Fibroblast of lung (primary cell): ENCODE measurements at regions not wholly inside any gene's neighbourhood (a gene's known extent, or its start where the extent isn't known, plus 50 kb on each side); places are given as distances from the start of the nearest gene placed in this dataset.

Experiments
- DNase-seq, 2 donors: peaks; one replicate each; pipeline versions ENCODE4 v3.0.0 to v3.0.0-alpha.2; 2010; ENCODE audit warnings: low read depth in 2 of 2
- H2AFZ ChIP-seq: 2 replicates; pipeline ENCODE4 v1.5.1; 2012; ENCODE audit warnings: low read length, control low read depth, inconsistent platforms
- H3K27ac ChIP-seq: 2 replicates; pipeline ENCODE4 v1.5.1; 2011; ENCODE audit warnings: low read length, control low read depth; ENCODE audit not compliant: insufficient read depth
- H3K27me3 ChIP-seq: 2 replicates; pipeline ENCODE4 v1.5.1; 2011; ENCODE audit warnings: mild to moderate bottlenecking, low read length; ENCODE audit not compliant: control insufficient read depth, insufficient read depth
- H3K36me3 ChIP-seq: 2 replicates; pipeline ENCODE4 v1.5.1; 2011; ENCODE audit warnings: low read length; ENCODE audit not compliant: control insufficient read depth, insufficient read depth
- H3K4me1 ChIP-seq: 2 replicates; pipeline ENCODE4 v1.5.1; 2011; ENCODE audit warnings: low read length; ENCODE audit not compliant: control insufficient read depth, insufficient read depth; ENCODE audit errors: extremely low read depth
- H3K4me2 ChIP-seq: 2 replicates; pipeline ENCODE4 v1.5.1; 2011; ENCODE audit warnings: low read length, control low read depth; ENCODE audit not compliant: insufficient read depth; ENCODE audit errors: extremely low read depth
- H3K4me3 ChIP-seq, 4 experiments: fragments of 200-600 bp in 1 of 4; sonication (generic) in 1 of 4; replicated peaks in 1 of 4; 2 replicates each; pipeline ENCODE4 v1.5.1; 2011 to 2016; ENCODE audit warnings: low read length in 4 of 4, low read depth in 3 of 4, mild to moderate bottlenecking in 3 of 4, control low read depth in 2 of 4, inconsistent platforms in 1 of 4, mixed read lengths in 1 of 4; ENCODE audit not compliant: insufficient read depth in 1 of 4; ENCODE audit errors: control extremely low read depth in 1 of 4
- H3K79me2 ChIP-seq: 2 replicates; pipeline ENCODE4 v1.5.1; 2012; ENCODE audit warnings: mild to moderate bottlenecking, low read length, inconsistent platforms; ENCODE audit not compliant: control insufficient read depth, insufficient read depth
- H3K9ac ChIP-seq: 2 replicates; pipeline ENCODE4 v1.5.1; 2011; ENCODE audit warnings: mild to moderate bottlenecking, low read length, control low read depth; ENCODE audit not compliant: insufficient read depth
- H3K9me3 ChIP-seq: 2 replicates; pipeline ENCODE4 v1.5.1; 2012; ENCODE audit warnings: low read depth, low read length; ENCODE audit not compliant: control insufficient read depth, insufficient read depth
- H4K20me1 ChIP-seq: 2 replicates; pipeline ENCODE4 v1.5.1; 2011; ENCODE audit warnings: low read length; ENCODE audit not compliant: control insufficient read depth, insufficient read depth; ENCODE audit errors: extremely low read depth
- EZH2 ChIP-seq: IDR thresholded peaks from 2 replicates; pipeline ENCODE4 v1.5.1; 2012; ENCODE audit warnings: low read length, control low read depth, mild to moderate bottlenecking; ENCODE audit errors: missing control alignments
- TF ChIP-seq, protein P1 (sequence below), 2 donors: IDR thresholded peaks in 1 of 2; conservative IDR thresholded peaks in 1 of 2; 1 replicate in 1 of 2; 2 replicates in 1 of 2; pipeline ENCODE4 v1.5.1; 2011 to 2012; ENCODE audit warnings: low read length in 2 of 2, control low read depth in 1 of 2, inconsistent platforms in 1 of 2, low read depth in 1 of 2, mild to moderate bottlenecking in 1 of 2

DNA sequence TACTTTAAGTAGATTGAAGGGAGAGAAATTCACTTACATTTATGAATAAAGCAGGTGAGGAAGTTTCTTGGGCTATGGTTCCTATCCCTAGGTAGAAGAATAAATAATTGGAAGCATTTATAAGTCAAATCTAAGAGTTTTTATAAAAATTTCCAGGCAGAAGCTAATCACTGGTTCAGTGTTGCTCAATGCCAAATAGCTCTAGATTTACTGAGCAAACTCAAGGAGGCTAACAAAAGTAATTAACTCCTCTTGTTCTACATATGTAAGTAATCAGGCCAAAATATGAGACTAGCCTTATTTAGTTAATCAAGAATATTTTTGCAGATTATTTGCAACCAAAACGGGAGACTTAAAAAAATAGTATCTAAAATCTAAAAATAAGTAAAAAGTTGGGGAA is 472.3 kb downstream of the PLK2 start:
- Histone ChIP-seq H3K4me2 (no peak overlapping the region), H3K4me3 (no peak overlapping the region), H3K4me1 (no peaks in the 10 kb centered on the region), H4K20me1 (no peaks in the 10 kb centered on the region), H3K9me3 (no peaks in the 10 kb centered on the region), H3K79me2 (no peaks in the 10 kb centered on the region), H2AFZ (no peak overlapping the region), H3K36me3 (no peaks in the 10 kb centered on the region), H3K27ac (no peak overlapping the region), H3K9ac (no peak overlapping the region), H3K27me3 (no peaks in the 10 kb centered on the region)
- no peak for DNase-seq
- TF ChIP-seq EZH2: no peak
- TF ChIP-seq, protein P1, sequence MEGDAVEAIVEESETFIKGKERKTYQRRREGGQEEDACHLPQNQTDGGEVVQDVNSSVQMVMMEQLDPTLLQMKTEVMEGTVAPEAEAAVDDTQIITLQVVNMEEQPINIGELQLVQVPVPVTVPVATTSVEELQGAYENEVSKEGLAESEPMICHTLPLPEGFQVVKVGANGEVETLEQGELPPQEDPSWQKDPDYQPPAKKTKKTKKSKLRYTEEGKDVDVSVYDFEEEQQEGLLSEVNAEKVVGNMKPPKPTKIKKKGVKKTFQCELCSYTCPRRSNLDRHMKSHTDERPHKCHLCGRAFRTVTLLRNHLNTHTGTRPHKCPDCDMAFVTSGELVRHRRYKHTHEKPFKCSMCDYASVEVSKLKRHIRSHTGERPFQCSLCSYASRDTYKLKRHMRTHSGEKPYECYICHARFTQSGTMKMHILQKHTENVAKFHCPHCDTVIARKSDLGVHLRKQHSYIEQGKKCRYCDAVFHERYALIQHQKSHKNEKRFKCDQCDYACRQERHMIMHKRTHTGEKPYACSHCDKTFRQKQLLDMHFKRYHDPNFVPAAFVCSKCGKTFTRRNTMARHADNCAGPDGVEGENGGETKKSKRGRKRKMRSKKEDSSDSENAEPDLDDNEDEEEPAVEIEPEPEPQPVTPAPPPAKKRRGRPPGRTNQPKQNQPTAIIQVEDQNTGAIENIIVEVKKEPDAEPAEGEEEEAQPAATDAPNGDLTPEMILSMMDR (conservative IDR thresholded peaks at IDR 0.05 in 1 of 2, IDR thresholded peaks at IDR 0.05 in 1 of 2; ENCODE audit: low read depth in 1 of 2, low read length in 2 of 2): no peak

DNA sequence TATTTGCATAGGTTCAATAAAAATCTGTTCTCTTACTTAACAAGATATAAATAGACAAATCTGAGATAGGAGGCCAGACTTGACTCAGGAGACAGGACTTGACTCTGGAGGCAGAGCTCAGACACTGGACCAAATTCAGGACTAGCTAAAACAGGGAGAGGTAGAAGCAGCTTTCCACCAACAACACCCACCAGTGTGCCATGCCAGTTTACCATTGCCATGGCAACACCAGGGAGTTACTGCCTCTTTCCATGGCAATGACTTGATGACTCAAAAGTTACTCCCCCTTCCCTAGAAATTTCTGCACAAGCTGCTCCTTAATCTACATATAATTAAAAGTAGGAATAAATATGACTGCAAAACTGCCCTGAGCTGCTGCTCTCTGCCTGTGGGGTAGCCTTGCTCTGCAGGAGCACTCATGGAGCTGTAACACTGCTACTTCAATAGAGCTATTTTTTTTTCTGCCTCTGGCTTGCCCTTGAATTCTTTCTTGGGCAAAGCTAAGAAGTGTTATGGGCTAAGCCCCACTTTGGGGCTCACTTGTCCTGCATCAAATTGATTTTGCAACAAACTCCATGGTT is 473.0 kb downstream of the PLK2 start:
- TF ChIP-seq EZH2: no peak
- TF ChIP-seq, protein P1 (conservative IDR thresholded peaks at IDR 0.05 in 1 of 2, IDR thresholded peaks at IDR 0.05 in 1 of 2; ENCODE audit: low read depth in 1 of 2, low read length in 2 of 2): no peak
- Histone ChIP-seq H4K20me1 (no peaks in the 10 kb centered on the region), H3K4me3 (no peak overlapping the region), H3K9ac (no peak overlapping the region), H2AFZ (no peak overlapping the region), H3K27ac (no peak overlapping the region), H3K4me2 (no peak overlapping the region), H3K36me3 (no peaks in the 10 kb centered on the region), H3K79me2 (no peaks in the 10 kb centered on the region), H3K27me3 (no peaks in the 10 kb centered on the region), H3K9me3 (no peaks in the 10 kb centered on the region), H3K4me1 (no peaks in the 10 kb centered on the region)
- DNase-seq: peak; percentile 13 to 74

DNA sequence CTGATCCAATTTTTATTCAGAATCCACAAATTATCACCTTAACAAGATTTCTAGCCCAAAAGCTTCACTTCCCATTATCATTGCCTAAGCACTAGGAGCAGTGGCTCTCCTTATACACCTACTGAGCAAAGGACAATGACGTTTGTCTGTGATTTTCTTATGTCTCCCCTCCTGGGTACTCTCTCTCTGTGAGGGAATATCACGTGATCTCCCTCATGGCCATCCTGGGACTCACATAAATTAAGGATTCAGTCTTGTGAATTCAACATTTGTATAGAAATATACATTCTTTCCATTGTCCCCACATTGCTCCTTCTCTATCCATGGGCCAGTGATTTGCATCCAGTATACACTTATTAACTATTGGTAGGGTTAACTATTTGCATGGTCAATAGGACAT is 476.5 kb downstream of the PLK2 start:
- Histone ChIP-seq H3K27ac (no peak overlapping the region), H3K4me1 (no peaks in the 10 kb centered on the region), H3K9me3 (no peaks in the 10 kb centered on the region), H3K4me3 (no peak overlapping the region), H2AFZ (no peak overlapping the region), H3K9ac (no peak overlapping the region), H3K27me3 (no peaks in the 10 kb centered on the region), H3K79me2 (no peaks in the 10 kb centered on the region), H4K20me1 (no peaks in the 10 kb centered on the region), H3K36me3 (no peaks in the 10 kb centered on the region), H3K4me2 (no peak overlapping the region)
- DNase-seq: no peak
- no peak for TF ChIP-seq EZH2
- TF ChIP-seq, protein P1 (conservative IDR thresholded peaks at IDR 0.05 in 1 of 2, IDR thresholded peaks at IDR 0.05 in 1 of 2; ENCODE audit: low read depth in 1 of 2, low read length in 2 of 2): no peak
